Activated naive CD4-positive, alpha-beta T cell treated with anti-CD3 and anti-CD28 coated beads, Interleukin-2, amount 10 ng/mL, durations not matched to agents 7 days and 5 days (primary cell): ENCODE measurements at regions not wholly inside any gene's neighbourhood (a gene's known extent, or its start where the extent isn't known, plus 50 kb on each side); places are given as distances from the start of the nearest gene placed in this dataset.

Experiments used
- CTCF ChIA-PET: fragments of 350-600 bp; sonication (Branson Sonifier 250); formaldehyde crosslinking; loops from one replicate; lab custom pipeline; 2021; ENCODE audit warnings: antibody characterized with exemption; lab: Charles Lee
- DNase-seq: peaks from one replicate; pipeline ENCODE4 v3.0.0-alpha.2; 2020
- H3K27ac Mint-ChIP-seq: one replicate; pipeline ENCODE4 v1.8.0; 2021; ENCODE audit warnings: mild to moderate bottlenecking, moderate library complexity, mixed read lengths
- H3K27me3 Mint-ChIP-seq: one replicate; pipeline ENCODE4 v1.8.0; 2021; ENCODE audit warnings: mild to moderate bottlenecking, mixed read lengths
- H3K36me3 Mint-ChIP-seq: one replicate; pipeline ENCODE4 v1.8.0; 2021; ENCODE audit warnings: mixed read lengths
- H3K4me1 Mint-ChIP-seq: one replicate; pipeline ENCODE4 v1.8.0; 2021; ENCODE audit warnings: mixed read lengths
- H3K4me3 Mint-ChIP-seq: one replicate; pipeline ENCODE4 v1.8.0; 2021; ENCODE audit warnings: mild to moderate bottlenecking, moderate library complexity, mixed read lengths
- H3K9me3 Mint-ChIP-seq: one replicate; pipeline ENCODE4 v1.8.0; 2021; ENCODE audit warnings: mixed read lengths

DNA sequence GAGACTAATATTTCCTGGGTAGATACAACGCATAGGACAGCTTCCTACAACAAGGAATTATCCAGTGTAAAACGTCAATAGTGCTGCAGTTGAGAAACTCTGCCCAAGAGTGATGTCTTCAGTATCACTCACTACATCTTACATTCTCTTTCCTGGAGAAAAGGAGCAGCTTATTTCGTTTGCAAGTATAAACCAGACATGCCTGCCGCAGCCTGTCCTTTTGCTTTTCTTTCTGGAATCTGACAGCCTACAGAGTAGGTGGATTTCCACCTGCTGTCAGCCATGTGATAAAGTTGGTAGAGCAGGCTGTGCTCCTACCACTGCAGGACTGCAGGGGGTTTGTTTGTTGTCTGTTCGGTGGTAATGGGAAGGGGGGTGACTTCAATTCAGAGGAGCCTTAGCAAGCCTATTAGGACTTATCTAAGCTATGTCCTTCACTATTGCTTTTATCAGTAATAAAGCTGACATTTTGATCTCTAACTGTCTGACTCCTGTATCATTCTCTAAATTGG is 439.1 kb downstream of the GRB14 start:
- CTCF ChIA-PET = no interaction called here
- Mint-ChIP-seq H3K4me3 (no peak overlapping the region), H3K27ac (no peak overlapping the region)

DNA sequence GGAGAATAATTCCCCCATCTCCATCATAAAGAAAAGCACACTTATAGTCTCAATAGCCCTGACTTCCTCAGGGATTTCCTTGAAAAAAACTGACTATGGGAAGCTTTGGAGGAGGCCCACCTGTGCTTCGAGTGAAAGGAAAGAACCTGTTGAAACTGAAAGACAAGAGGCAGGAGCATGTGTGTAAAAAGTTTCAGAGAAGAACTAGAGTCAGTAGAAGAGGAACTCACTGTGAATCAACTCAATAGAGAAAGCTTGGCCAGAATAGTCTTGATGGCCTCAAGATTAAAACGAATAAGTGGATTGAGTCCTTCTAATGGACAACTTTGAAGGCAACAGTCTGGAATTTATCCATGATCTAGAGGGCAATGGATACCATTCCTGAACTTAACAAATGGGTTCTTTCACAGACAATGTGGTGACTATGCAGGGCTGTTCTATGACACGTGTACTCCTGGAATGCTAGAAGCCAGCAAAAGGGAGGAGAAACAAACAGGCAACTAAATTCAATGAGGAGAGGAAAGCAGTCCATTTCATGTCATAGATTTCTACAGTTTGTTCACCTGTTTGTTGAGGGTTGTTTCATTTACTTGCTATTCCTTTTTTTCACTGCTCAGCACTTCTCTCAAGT is 442.3 kb downstream of the GRB14 start:
- no peaks in the 10 kb centered on the region for H3K4me1 Mint-ChIP-seq
- no peak overlapping the region for H3K27ac Mint-ChIP-seq
- no peaks in the 10 kb centered on the region for H3K27me3 Mint-ChIP-seq
- peaks cover 16% of the 10 kb centered on the region for H3K9me3 Mint-ChIP-seq
- DNase-seq = no peak
- no peak overlapping the region for H3K4me3 Mint-ChIP-seq
- H3K36me3 Mint-ChIP-seq = no peaks in the 10 kb centered on the region
- CTCF ChIA-PET = no interaction called here

More for the DNA sequence above, 439.1 kb downstream of the GRB14 start:
- no peaks in the 10 kb centered on the region for H3K4me1 Mint-ChIP-seq
- H3K27me3 Mint-ChIP-seq = no peaks in the 10 kb centered on the region
- H3K36me3 Mint-ChIP-seq = no peaks in the 10 kb centered on the region
- peaks cover 8% of the 10 kb centered on the region for H3K9me3 Mint-ChIP-seq
- no peak for DNase-seq

DNA sequence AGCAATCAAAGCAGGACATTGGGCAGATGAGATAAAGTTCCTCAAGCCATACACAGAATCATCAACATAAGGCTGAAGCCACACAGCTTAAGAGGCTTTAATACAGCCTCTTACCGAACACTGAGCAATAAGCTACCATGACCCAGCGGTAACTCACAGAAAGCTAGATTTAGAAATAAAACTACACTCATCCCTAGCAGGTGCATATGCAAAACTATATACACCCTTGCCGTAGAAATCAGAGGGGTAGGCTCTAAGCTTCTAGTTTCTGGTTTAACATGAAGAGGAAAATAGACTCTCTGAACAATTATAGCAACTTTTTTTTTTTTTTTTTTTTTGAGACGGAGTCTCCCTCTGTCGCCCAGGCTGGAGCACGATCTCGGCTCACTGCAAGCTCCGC is 428.8 kb upstream of the FIGN start:
- H3K27ac Mint-ChIP-seq = no peak overlapping the region
- H3K9me3 Mint-ChIP-seq = peaks cover 6% of the 10 kb centered on the region
- H3K4me1 Mint-ChIP-seq = no peaks in the 10 kb centered on the region
- H3K27me3 Mint-ChIP-seq = no peaks in the 10 kb centered on the region
- H3K36me3 Mint-ChIP-seq = no peaks in the 10 kb centered on the region
- CTCF ChIA-PET = interaction anchor here (0.6 kb wide), 1 partner anchor 103 kb away, joined by 3 read pairs; no protein-coding TSS in a partner anchor
- no peak overlapping the region for H3K4me3 Mint-ChIP-seq
- DNase-seq = no peak

DNA sequence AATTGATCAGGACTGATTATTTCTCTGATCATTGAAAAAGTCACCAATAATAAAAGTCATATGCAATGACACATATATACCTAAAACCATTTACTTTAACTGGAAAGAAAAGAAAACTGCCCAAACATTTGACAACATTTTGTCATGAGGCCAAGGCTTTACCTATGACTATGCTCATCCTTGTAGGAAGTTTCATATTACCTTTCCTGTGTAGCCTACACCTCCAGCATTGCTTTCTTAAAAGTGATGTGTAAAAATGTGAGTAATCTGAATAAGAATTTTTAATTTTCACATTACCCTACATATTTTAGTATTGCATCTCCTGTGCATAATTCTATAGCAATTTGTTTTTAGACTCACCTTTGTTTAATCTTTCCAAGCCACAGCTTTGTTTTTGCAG is 419.8 kb upstream of the FIGN start:
- DNase-seq = no peak
- Mint-ChIP-seq H3K9me3 (no peaks in the 10 kb centered on the region), H3K4me1 (no peaks in the 10 kb centered on the region), H3K27ac (no peak overlapping the region), H3K36me3 (no peaks in the 10 kb centered on the region), H3K4me3 (no peak overlapping the region), H3K27me3 (no peaks in the 10 kb centered on the region)
- CTCF ChIA-PET = no interaction called here

DNA sequence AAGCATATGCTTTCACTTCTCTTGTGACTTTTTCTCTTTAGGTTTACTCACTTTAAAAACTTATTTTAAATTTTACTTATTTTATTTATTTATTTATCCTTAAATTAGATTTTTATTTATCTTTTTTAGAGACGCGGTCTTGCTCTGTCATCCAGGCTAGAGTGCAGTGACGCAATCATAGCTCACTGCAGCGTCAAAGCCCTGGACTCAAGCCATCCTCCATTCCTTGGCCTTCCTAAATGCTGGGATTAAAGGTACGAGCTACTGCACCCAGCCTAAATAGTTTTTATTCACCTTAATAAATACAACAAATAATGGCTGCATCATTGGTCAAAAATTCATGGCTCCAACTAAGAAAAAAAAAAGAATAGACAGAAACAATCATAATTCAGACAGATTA is 415.7 kb upstream of the FIGN start:
- Mint-ChIP-seq H3K36me3 (no peaks in the 10 kb centered on the region), H3K4me3 (no peak overlapping the region), H3K4me1 (no peaks in the 10 kb centered on the region), H3K27me3 (no peaks in the 10 kb centered on the region), H3K27ac (no peak overlapping the region), H3K9me3 (no peaks in the 10 kb centered on the region)
- CTCF ChIA-PET = no interaction called here
- no peak for DNase-seq

DNA sequence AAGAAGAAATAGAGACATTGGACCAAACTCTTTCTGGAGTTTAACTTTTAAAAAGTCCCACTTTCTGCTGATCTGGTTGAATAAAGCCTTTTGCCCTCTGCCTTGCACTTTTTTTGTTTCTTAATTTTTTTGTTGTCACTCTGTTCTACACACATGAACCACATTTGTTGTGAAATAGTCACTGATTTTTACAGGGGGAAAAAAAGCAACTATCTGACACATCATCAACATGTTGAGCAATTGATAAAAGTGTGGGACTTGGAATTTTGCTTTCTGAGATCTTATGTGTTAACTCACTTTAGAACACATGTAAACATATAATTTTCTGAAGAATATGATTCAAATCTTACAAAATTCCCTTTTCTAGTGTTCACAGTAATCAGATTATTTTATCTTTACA is 414.8 kb upstream of the FIGN start:
- Mint-ChIP-seq H3K9me3 (no peaks in the 10 kb centered on the region), H3K27me3 (no peaks in the 10 kb centered on the region), H3K36me3 (no peaks in the 10 kb centered on the region), H3K4me1 (no peaks in the 10 kb centered on the region), H3K27ac (no peak overlapping the region), H3K4me3 (no peak overlapping the region)
- CTCF ChIA-PET = no interaction called here
- DNase-seq = no peak

DNA sequence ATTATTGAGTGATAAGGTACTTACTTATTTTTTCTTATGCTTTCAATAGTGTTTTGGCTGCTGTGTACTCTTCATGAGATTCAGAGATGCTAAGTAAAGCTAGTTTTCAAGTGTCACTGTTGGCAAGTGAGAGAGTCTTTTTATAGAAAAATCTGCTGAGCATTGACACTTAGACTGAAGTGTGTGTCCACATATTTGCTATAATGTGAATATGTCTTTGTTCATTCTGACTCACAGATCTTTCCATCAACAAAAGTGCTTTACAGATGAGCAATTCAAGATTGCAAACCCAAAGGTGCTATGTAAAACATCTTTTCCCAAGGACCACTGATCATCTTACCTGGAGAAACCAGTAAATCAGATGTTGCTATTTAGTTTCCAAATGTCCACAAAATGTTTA is 410.6 kb upstream of the FIGN start:
- CTCF ChIA-PET = no interaction called here
- Mint-ChIP-seq H3K4me1 (no peaks in the 10 kb centered on the region), H3K27ac (no peak overlapping the region)

DNA sequence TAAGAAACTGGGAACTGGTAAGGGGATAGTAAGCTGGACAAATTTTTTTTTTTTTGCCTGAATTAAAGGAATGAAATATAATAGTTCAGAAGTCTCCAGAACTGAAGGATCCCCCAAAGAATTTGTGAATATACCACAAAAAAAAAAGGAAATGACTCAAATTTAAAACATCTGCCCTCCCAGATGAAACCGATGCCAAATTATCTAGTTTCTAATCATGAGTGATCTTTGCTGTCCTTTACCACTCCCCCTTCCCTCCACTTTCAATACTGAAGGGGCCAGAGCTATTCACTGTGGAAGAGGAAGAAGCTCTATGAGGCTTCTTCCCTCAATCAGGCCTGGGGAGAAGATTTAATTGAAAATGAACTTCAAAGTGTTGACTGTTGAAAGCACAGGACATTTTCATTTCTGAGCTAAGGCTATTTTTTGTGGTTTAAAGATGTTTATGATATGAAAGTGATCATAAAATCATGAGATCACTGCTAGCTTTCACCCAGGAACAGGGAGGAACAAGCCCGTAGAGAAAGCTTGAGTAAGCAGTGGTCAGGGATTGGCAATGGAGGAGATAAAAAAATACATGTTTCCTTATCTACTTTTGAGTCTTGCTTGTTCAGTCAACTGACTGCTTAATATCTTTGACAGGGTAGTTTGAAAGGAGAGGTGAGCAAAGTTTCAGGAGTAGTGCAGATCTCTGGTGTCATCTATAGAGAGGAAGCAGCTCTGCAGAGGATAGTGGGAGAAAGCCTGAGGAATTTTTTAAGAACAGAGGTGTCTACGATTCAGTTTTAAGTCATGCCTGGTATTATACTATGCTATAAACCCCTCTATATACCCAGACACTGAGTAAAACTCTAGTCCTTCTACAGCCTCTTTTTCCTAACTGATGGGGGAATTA is 409.5 kb upstream of the FIGN start:
- Mint-ChIP-seq H3K36me3 (no peaks in the 10 kb centered on the region), H3K9me3 (peaks cover 6% of the 10 kb centered on the region), H3K4me1 (no peaks in the 10 kb centered on the region), H3K27me3 (no peaks in the 10 kb centered on the region), H3K27ac (no peak overlapping the region), H3K4me3 (no peak overlapping the region)
- no peak for DNase-seq
- CTCF ChIA-PET = no interaction called here

More for the DNA sequence above, 410.6 kb upstream of the FIGN start:
- H3K36me3 Mint-ChIP-seq = no peaks in the 10 kb centered on the region
- H3K4me3 Mint-ChIP-seq = no peak overlapping the region
- DNase-seq = no peak
- no peaks in the 10 kb centered on the region for H3K27me3 Mint-ChIP-seq
- H3K9me3 Mint-ChIP-seq = peaks cover 6% of the 10 kb centered on the region

DNA sequence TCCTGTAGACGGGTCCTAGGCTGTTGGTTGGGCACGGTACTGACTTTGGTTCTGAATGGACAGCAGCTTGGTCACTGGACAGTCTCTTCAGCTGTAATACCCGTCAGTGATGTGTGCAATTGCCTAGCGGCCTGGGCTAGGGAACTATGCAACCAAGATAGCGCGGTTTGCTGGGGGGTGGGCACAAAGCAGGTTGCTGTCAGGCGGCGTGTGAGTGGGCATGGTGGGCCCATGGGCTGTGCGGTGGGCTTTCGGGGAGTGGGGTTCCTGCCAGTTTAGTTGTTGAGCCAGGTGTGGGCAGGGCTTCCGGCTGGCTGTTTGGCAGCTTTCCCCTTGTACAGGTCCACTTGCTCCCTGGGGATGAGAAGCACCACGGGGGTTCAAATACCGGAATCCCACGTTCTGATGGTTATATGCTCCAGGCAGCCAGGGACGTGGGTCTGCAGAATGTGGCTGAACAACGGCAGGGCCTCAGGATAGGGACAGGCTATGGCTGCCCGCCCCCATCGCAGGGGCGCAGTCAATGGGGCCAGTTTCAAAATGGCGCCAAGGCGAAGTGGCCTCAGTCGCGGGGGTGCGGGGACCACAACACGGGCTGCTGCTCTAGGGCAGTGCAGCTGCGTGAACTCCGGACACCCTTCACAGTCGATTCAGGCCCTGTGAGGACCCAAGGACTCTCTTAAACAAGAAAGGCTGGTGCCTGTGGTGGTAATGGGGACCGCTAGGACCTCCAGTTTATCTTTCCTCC is 407.5 kb upstream of the FIGN start:
- no peak for DNase-seq
- H3K4me1 Mint-ChIP-seq = no peaks in the 10 kb centered on the region
- no peaks in the 10 kb centered on the region for H3K27me3 Mint-ChIP-seq
- H3K4me3 Mint-ChIP-seq = no peak overlapping the region
- CTCF ChIA-PET = no interaction called here
- no peak overlapping the region for H3K27ac Mint-ChIP-seq
- peaks cover 6% of the 10 kb centered on the region for H3K9me3 Mint-ChIP-seq
- H3K36me3 Mint-ChIP-seq = no peaks in the 10 kb centered on the region

DNA sequence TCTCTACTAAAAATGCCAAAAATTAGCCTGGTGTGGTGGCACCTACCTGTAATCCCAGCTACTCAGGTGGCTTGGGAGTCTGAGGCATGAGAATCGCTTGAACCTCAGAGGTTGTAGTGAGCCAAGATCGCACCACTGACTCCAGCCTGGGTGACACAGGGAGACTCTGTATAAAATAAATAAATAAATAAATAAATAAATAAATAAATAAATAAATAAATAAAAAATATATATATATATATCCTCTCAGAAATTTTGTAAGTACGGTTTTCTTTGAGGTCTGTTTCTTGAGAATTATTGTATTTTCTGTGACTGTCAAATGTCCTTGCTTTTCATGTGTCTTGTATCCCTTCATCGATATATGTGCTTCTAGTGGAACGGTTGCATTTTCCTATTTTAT is 406.9 kb upstream of the FIGN start:
- no peaks in the 10 kb centered on the region for H3K4me1 Mint-ChIP-seq
- H3K27ac Mint-ChIP-seq = no peak overlapping the region
- no peaks in the 10 kb centered on the region for H3K27me3 Mint-ChIP-seq
- no peak overlapping the region for H3K4me3 Mint-ChIP-seq
- CTCF ChIA-PET = no interaction called here
- peaks cover 6% of the 10 kb centered on the region for H3K9me3 Mint-ChIP-seq
- no peaks in the 10 kb centered on the region for H3K36me3 Mint-ChIP-seq
- no peak for DNase-seq

DNA sequence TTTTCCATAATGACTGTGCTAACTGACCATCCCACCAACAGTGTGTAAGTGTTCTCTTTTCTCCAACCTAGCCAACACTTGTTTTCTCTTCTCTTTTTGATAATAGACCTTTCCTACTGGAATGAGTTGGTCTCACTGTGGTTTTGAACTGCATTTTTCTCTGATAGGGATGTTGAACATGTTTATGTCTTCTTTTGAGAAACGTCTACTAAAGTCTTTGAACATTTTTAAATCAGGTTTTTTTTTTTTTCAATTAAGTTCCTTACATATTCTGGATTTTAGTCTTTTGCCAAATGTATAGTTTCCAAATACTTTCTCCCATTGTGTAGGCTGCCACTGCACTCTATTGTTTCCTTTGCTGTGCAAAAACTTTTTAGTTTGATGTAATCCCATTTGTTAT is 405.5 kb upstream of the FIGN start:
- DNase-seq = no peak
- H3K4me3 Mint-ChIP-seq = no peak overlapping the region
- CTCF ChIA-PET = no interaction called here
- H3K27me3 Mint-ChIP-seq = no peaks in the 10 kb centered on the region
- peaks cover 6% of the 10 kb centered on the region for H3K9me3 Mint-ChIP-seq
- H3K36me3 Mint-ChIP-seq = no peaks in the 10 kb centered on the region
- no peaks in the 10 kb centered on the region for H3K4me1 Mint-ChIP-seq
- no peak overlapping the region for H3K27ac Mint-ChIP-seq

DNA sequence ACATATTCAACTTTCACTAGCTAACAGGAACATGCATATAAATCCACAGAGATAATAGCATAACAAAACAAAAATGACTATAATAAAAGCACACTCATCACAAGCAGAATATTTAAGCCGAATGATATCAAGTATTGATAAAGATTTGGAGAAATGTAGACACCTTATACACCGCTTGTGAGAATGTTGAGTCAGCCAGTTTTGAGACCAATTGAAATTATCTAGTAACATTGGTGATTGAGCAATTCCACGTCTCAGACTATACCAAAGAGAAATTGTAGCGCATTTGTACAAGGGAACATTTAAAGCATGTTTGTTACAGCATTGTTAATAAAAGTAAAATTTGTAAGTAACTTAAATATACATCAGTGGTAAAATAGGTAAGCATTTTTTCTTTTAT is 402.9 kb upstream of the FIGN start:
- Mint-ChIP-seq H3K4me3 (no peak overlapping the region), H3K27ac (no peak overlapping the region), H3K4me1 (no peaks in the 10 kb centered on the region), H3K27me3 (no peaks in the 10 kb centered on the region), H3K36me3 (no peaks in the 10 kb centered on the region), H3K9me3 (peaks cover 3% of the 10 kb centered on the region)
- DNase-seq = no peak
- CTCF ChIA-PET = no interaction called here

DNA sequence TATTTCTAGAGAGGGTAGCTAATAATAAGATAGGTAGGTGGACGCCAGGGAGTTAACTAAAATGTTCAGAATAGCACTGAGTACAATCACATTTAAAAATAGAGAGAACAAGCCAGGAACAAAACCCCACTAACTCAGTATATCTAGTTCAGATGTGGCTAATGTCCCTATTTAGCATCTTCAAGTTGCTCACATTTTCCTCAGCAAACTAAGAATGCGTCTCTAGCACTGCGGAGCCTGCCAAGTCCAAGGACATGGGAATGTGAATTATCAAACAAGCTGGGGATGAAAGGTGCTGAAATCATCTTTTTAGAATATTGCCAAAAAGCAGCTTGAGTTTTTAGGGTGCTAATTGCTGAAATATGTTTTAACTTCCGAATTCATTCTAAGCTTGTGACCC is 398.5 kb upstream of the FIGN start:
- Mint-ChIP-seq H3K36me3 (no peaks in the 10 kb centered on the region), H3K4me3 (no peak overlapping the region)
- CTCF ChIA-PET = no interaction called here

DNA sequence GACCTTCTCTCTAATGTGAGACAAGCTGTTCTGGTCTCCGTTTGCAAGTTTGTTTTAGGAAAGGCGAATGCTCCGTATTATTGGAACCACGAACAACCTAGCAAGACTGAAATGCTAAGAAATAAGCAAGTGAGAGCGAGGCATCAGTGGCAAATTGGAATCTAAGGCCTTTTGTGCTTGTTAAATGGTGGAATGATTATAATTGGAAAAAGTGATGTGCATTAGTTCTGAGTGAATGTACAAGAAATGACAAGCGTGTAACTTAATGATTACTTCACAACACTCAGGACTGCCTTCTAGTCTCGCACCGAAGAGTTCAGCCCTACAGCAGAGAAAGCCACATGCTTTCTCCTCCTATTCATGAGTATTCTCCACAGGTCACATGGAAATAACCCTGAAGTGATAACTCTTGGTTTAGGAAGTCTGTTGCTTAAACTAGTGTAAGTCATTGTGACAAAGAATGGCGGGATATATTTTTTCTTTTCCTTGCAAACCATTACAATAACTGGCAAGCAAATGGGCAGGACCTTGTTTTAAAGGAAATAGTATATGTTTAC is 392.2 kb upstream of the FIGN start:
- Mint-ChIP-seq H3K4me3 (no peak overlapping the region), H3K36me3 (no peaks in the 10 kb centered on the region), H3K9me3 (no peaks in the 10 kb centered on the region), H3K4me1 (no peaks in the 10 kb centered on the region), H3K27ac (no peak overlapping the region), H3K27me3 (no peaks in the 10 kb centered on the region)
- no peak for DNase-seq
- CTCF ChIA-PET = no interaction called here

More for the DNA sequence above, 398.5 kb upstream of the FIGN start:
- Mint-ChIP-seq H3K4me1 (no peaks in the 10 kb centered on the region), H3K27me3 (no peaks in the 10 kb centered on the region), H3K9me3 (no peaks in the 10 kb centered on the region), H3K27ac (no peak overlapping the region)
- DNase-seq = no peak
